ENCODE measurements at regions not wholly inside any gene's neighbourhood (a gene's known extent, or its start where the extent isn't known, plus 50 kb on each side); places are given as distances from the start of the nearest gene placed in this dataset.

- no peak overlapping the region for H2AK5ac ChIP-seq (ENCODE audit: low read depth, low read length)
- no peaks in the 10 kb centered on the region for H3K23me2 ChIP-seq (ENCODE audit: low read depth, low read length)
- no peak overlapping the region for H3K4me2 ChIP-seq (ENCODE audit: insufficient read depth in 1 of 2, low read depth in 2 of 2, low read length in 2 of 2)
- FAIRE-seq (no peak), DNase-seq (ENCODE audit: low read depth in 1 of 2, low spot score in 2 of 2) (no peak)
- H2BK5ac ChIP-seq (ENCODE audit: low read depth, low read length), result no peak overlapping the region
- no peaks in the 10 kb centered on the region for H3K9me3 ChIP-seq (ENCODE audit: insufficient read depth in 2 of 2, low read depth in 1 of 2, low read length in 1 of 2)
- H3K27ac ChIP-seq (ENCODE audit: low read depth, low read length), result no peak overlapping the region
- H3K36me3 ChIP-seq (ENCODE audit: control insufficient read depth in 2 of 4, insufficient read depth in 4 of 4, low read length in 3 of 4), result no peaks in the 10 kb centered on the region
- H3K4me3 ChIP-seq (ENCODE audit: extremely low read depth in 1 of 4, insufficient read depth in 2 of 4, low read depth in 3 of 4, low read length in 4 of 4), result no peak overlapping the region
- H3K79me2 ChIP-seq (ENCODE audit: control insufficient read depth in 1 of 2, insufficient read depth in 2 of 2, low read length in 2 of 2), result no peaks in the 10 kb centered on the region
- no peak overlapping the region for H4K8ac ChIP-seq (ENCODE audit: extremely low read depth, insufficient read depth, low read length)
- TF ChIP-seq TCF12 (IDR thresholded peaks at IDR 0.05; ENCODE audit: low read depth, low read length) (no peak), SP2 (IDR thresholded peaks at IDR 0.05; ENCODE audit: low read length) (no peak), POLR2A (IDR thresholded peaks at IDR 0.05; ENCODE audit: control extremely low read depth in 1 of 2, low read depth in 2 of 2, low read length in 2 of 2) (no peak)
- H3K27me3 ChIP-seq (replicated peaks in 1 of 4; ENCODE audit: control insufficient read depth in 3 of 4, extremely low read depth in 1 of 4, insufficient read depth in 3 of 4, low read length in 3 of 4), result no peaks in the 10 kb centered on the region
- H3K79me1 ChIP-seq (ENCODE audit: low read depth, low read length), result no peaks in the 10 kb centered on the region
- H3K4me1 ChIP-seq (replicated peaks in 1 of 4; ENCODE audit: control insufficient read depth in 3 of 4, insufficient read depth in 4 of 4, low read length in 3 of 4), result no peaks in the 10 kb centered on the region
- H3K14ac ChIP-seq (ENCODE audit: insufficient read length), result no peak overlapping the region
- H4K91ac ChIP-seq (replicated peaks; ENCODE audit: insufficient read length, low read length), result no peak overlapping the region
- H3K23ac ChIP-seq (ENCODE audit: insufficient read length), result no peak overlapping the region
- H3K9ac ChIP-seq (replicated peaks in 1 of 4; ENCODE audit: extremely low read depth in 1 of 4, low read depth in 3 of 4, low read length in 3 of 4), result no peak overlapping the region
- H2BK20ac ChIP-seq (ENCODE audit: low read length), result no peak overlapping the region
- ChIA-PET POLR2A (ENCODE audit: partially characterized antibody) (no interaction called here), CTCF (ENCODE audit: partially characterized antibody) (no interaction called here)
- no peak overlapping the region for H4K5ac ChIP-seq (ENCODE audit: insufficient read length, low read depth, low read length)
- H2BK120ac ChIP-seq (replicated peaks; ENCODE audit: low read depth, low read length), result no peak overlapping the region
- no peaks in the 10 kb centered on the region for H4K20me1 ChIP-seq (replicated peaks in 1 of 2; ENCODE audit: control insufficient read depth in 1 of 2, insufficient read depth in 2 of 2, low read length in 2 of 2)
- no peak overlapping the region for H3K4ac ChIP-seq (replicated peaks; ENCODE audit: insufficient read length, low read depth, low read length)
- H2AFZ ChIP-seq (ENCODE audit: low read length), result no peak overlapping the region
- no peak overlapping the region for H2BK12ac ChIP-seq (ENCODE audit: low read depth, low read length)
- 98% methylated on average over 3 of the region's 3 CpGs; no CpG with 5 or more reads in 1 of the 2 experiments for WGBS, 2 experiments (ENCODE audit: extremely low coverage in 1 of 2, insufficient coverage in 1 of 2, insufficient read length in 1 of 2, insufficient replicate concordance in 2 of 2, low coverage in 1 of 2, low lambda C conversion rate in 2 of 2, missing lambda C conversion rate in 1 of 2)
- H3K56ac ChIP-seq (replicated peaks; ENCODE audit: insufficient read length, low read depth, low read length), result no peak overlapping the region
- no peak overlapping the region for H2BK15ac ChIP-seq (ENCODE audit: low read length)
- H3K18ac ChIP-seq (ENCODE audit: extremely low read depth, low read length), result no peak overlapping the region
These were observed 431.0 kb upstream of the SOX9 start for GRCh38 chr17:71689782-71690181.
